ENCODE measurements at regions not wholly inside any gene's neighbourhood (a gene's known extent, or its start where the extent isn't known, plus 50 kb on each side); places are given as distances from the start of the nearest gene placed in this dataset.

DNA sequence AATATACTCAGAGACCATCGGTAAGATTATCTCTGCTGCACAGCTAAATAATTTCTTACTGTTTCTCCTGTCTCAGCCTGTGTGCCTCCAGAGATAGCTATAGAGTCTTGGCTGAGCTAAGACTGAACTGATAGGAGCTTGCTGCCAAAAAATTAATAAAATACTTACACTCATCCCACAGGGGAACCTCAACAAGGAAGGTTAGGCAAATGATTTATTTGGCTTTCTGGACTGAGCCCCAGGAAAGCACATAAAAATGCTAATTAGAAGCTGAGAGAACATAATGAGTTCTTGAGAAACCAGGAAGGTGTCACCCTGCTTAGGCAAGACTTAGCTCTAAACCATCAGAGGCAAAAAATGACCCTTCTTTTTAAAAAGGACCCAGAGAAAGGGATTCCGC, 534.5 kb downstream of the TNS3 start:
- TF ChIP-seq, protein P1, sequence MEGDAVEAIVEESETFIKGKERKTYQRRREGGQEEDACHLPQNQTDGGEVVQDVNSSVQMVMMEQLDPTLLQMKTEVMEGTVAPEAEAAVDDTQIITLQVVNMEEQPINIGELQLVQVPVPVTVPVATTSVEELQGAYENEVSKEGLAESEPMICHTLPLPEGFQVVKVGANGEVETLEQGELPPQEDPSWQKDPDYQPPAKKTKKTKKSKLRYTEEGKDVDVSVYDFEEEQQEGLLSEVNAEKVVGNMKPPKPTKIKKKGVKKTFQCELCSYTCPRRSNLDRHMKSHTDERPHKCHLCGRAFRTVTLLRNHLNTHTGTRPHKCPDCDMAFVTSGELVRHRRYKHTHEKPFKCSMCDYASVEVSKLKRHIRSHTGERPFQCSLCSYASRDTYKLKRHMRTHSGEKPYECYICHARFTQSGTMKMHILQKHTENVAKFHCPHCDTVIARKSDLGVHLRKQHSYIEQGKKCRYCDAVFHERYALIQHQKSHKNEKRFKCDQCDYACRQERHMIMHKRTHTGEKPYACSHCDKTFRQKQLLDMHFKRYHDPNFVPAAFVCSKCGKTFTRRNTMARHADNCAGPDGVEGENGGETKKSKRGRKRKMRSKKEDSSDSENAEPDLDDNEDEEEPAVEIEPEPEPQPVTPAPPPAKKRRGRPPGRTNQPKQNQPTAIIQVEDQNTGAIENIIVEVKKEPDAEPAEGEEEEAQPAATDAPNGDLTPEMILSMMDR (conservative IDR thresholded peaks at IDR 0.05; ENCODE audit: low read depth in 2 of 2) = no peak
- TF ChIP-seq POLR2AphosphoS5 (IDR thresholded peaks at IDR 0.05; ENCODE audit: low read depth) (no peak), EZH2 (IDR thresholded peaks at IDR 0.05; ENCODE audit: low read depth, unreplicated experiment) (no peak), EZH2phosphoT487 (IDR thresholded peaks at IDR 0.05; ENCODE audit: unreplicated experiment) (no peak), STAT1 (IDR thresholded peaks at IDR 0.05; ENCODE audit: unreplicated experiment) (no peak), REST (IDR thresholded peaks at IDR 0.05; ENCODE audit: unreplicated experiment) (no peak), CREB1 (CRISPR knock-in tag; IDR thresholded peaks at IDR 0.05; ENCODE audit: low read depth) (no peak), NANOG (IDR thresholded peaks at IDR 0.05; ENCODE audit: borderline replicate concordance) (no peak), ZNF462 (CRISPR knock-in tag; IDR thresholded peaks at IDR 0.05) (no peak), ETS1 (IDR thresholded peaks at IDR 0.05) (no peak), ZNF114 (CRISPR knock-in tag; IDR thresholded peaks at IDR 0.05) (no peak), ZNF331 (CRISPR knock-in tag; IDR thresholded peaks at IDR 0.05; ENCODE audit: low read depth) (no peak), JUNB (IDR thresholded peaks at IDR 0.05; ENCODE audit: unreplicated experiment) (no peak)
